SU-DHL-6 (cell line): ENCODE measurements at regions not wholly inside any gene's neighbourhood (a gene's known extent, or its start where the extent isn't known, plus 50 kb on each side); places are given as distances from the start of the nearest gene placed in this dataset.

ENCODE experiments used
- H2AFZ ChIP-seq: fragments of 200-600 bp; sonication (generic); 2 replicates; pipeline ENCODE4 v1.6.1; 2014; ENCODE audit warnings: low read depth, mild to moderate bottlenecking, moderate library complexity, mixed read lengths, antibody characterized with exemption, low read length; ENCODE audit not compliant: severe bottlenecking
- H3F3A ChIP-seq: fragments of 200-600 bp; shearing (Covaris generic); 2 replicates; pipeline ENCODE4 v1.6.0; 2016; ENCODE audit warnings: antibody characterized with exemption, mild to moderate bottlenecking; ENCODE audit not compliant: insufficient read depth
- H3K27ac ChIP-seq: fragments of 200-600 bp; sonication (generic); 2 replicates; pipeline ENCODE4 v1.5.1; 2016; ENCODE audit warnings: low read depth, mild to moderate bottlenecking, low read length, moderate library complexity, mixed read lengths
- H3K27me3 ChIP-seq: fragments of 200-600 bp; sonication (generic), shearing (Covaris generic); 2 replicates; pipeline ENCODE4 v1.6.0; 2014; ENCODE audit warnings: mild to moderate bottlenecking, low read length
- H3K36me3 ChIP-seq: fragments of 200-600 bp; sonication (generic); 2 replicates; pipeline ENCODE4 v1.6.1; 2014; ENCODE audit warnings: mild to moderate bottlenecking, low read length, mixed read lengths
- H3K4me2 ChIP-seq: fragments of 300-600, 200-600 bp; shearing (Covaris generic), sonication (generic); 2 replicates; pipeline ENCODE4 v1.6.0; 2014; ENCODE audit warnings: low read length, low read depth, mild to moderate bottlenecking; ENCODE audit not compliant: poor library complexity, severe bottlenecking
- H3K4me3 ChIP-seq: fragments of 200-600 bp; sonication (generic); 2 replicates; pipeline ENCODE4 v1.5.1; 2014; ENCODE audit warnings: antibody characterized with exemption, low read length, mild to moderate bottlenecking, mixed read lengths; ENCODE audit not compliant: insufficient read depth, poor library complexity, severe bottlenecking
- H3K79me2 ChIP-seq: fragments of 200-600 bp; sonication (generic); 2 replicates; pipeline ENCODE4 v1.6.1; 2014; ENCODE audit warnings: mild to moderate bottlenecking, low read length, moderate library complexity; ENCODE audit not compliant: insufficient read depth
- H3K9ac ChIP-seq: fragments of 200-600 bp; sonication (generic); 2 replicates; pipeline ENCODE4 v1.7.0; 2014; ENCODE audit warnings: mild to moderate bottlenecking, low read length
- H3K9me2 ChIP-seq: fragments of 200-600 bp; sonication (generic); replicated peaks from 2 replicates; pipeline ENCODE4 v1.6.1; 2014; ENCODE audit warnings: low read length; ENCODE audit not compliant: insufficient read depth
- H3K9me3 ChIP-seq: fragments of 200-600 bp; sonication (generic); 2 replicates; pipeline ENCODE4 v1.6.1; 2014; ENCODE audit warnings: low read length, mixed read lengths; ENCODE audit not compliant: insufficient read depth
- H4K20me1 ChIP-seq: fragments of 200-600 bp; sonication (generic); 2 replicates; pipeline ENCODE4 v1.6.1; 2014; ENCODE audit warnings: low read depth, mild to moderate bottlenecking, antibody characterized with exemption, low read length, moderate library complexity, mixed read lengths
- EZH2phosphoT487 ChIP-seq: fragments of 200-600 bp; sonication (generic), shearing (Covaris generic); conservative IDR thresholded peaks from 2 replicates; pipeline ENCODE4 v1.6.1; 2018; ENCODE audit warnings: mild to moderate bottlenecking, antibody characterized with exemption, low read length, moderate library complexity, mixed read lengths
- TF ChIP-seq, protein P1 (sequence below): fragments of 200-600 bp; sonication (generic); IDR thresholded peaks from one replicate; pipeline ENCODE4 v1.5.1; 2017; ENCODE audit warnings: antibody characterized with exemption, mild to moderate bottlenecking, low read length, moderate library complexity; ENCODE audit not compliant: insufficient read depth, poor library complexity, severe bottlenecking

DNA sequence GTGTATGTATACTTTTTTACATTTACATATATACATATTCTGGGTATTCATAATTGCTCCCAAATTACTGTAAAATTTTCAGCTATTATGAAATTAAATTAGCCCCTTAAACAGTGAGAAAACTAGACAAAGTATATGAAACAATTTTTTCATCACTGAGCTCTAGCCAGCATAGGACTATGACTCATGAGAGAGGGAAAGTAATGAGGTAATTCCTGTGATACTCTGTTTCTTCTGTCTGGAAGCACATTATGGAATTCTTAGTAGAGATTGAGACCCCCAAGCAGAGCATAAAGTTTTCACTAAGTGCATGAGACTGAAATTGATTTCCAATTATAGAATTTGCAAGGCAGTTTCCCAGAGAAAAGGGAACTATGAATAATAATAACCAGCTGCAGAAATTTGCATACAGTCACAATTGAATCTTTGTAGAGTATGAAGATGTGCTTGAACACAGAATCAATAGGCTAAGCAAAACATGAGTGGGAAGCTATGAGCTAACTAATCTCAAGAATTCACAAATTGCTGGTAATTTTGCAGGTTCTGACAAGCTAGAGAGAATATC lies 779.3 kb downstream of the ARAP2 start:
- no peaks in the 10 kb centered on the region for H3F3A ChIP-seq
- H3K36me3 ChIP-seq = no peaks in the 10 kb centered on the region
- no peak for TF ChIP-seq EZH2phosphoT487
- TF ChIP-seq, protein P1, sequence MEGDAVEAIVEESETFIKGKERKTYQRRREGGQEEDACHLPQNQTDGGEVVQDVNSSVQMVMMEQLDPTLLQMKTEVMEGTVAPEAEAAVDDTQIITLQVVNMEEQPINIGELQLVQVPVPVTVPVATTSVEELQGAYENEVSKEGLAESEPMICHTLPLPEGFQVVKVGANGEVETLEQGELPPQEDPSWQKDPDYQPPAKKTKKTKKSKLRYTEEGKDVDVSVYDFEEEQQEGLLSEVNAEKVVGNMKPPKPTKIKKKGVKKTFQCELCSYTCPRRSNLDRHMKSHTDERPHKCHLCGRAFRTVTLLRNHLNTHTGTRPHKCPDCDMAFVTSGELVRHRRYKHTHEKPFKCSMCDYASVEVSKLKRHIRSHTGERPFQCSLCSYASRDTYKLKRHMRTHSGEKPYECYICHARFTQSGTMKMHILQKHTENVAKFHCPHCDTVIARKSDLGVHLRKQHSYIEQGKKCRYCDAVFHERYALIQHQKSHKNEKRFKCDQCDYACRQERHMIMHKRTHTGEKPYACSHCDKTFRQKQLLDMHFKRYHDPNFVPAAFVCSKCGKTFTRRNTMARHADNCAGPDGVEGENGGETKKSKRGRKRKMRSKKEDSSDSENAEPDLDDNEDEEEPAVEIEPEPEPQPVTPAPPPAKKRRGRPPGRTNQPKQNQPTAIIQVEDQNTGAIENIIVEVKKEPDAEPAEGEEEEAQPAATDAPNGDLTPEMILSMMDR = no peak
- H2AFZ ChIP-seq = peak overlapping the region; percentile 38
- H3K4me2 ChIP-seq = no peak overlapping the region
- H3K9me3 ChIP-seq = no peaks in the 10 kb centered on the region
- no peak overlapping the region for H3K9ac ChIP-seq
- no peaks in the 10 kb centered on the region for H3K9me2 ChIP-seq
- no peaks in the 10 kb centered on the region for H4K20me1 ChIP-seq
- no peak overlapping the region for H3K4me3 ChIP-seq
- no peaks in the 10 kb centered on the region for H3K79me2 ChIP-seq
- H3K27me3 ChIP-seq = no peaks in the 10 kb centered on the region
- H3K27ac ChIP-seq = no peak overlapping the region

DNA sequence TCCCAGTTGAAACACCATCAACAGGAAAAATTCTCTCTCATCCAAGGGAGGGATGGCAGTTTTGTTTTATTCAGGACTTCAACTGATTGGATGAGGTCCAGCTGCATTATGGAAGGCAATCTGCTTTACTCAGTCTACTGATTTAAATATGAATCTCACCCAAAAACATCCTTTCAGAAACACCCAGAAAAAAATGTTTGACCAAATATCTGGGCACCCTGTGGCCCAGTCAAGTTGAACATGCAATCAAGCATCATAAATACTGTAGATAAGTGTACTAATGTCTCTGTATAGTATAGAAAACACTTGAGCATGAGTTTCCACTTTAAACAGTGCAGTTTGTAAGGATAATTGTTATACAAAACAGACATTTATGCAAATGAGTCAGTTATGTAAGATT lies 753.2 kb downstream of the ARAP2 start:
- Histone ChIP-seq H3K4me2 (no peak overlapping the region), H2AFZ (no peak overlapping the region), H3K4me3 (no peak overlapping the region), H3K27me3 (no peaks in the 10 kb centered on the region), H3K79me2 (no peaks in the 10 kb centered on the region), H3K36me3 (no peaks in the 10 kb centered on the region), H3K9me3 (no peaks in the 10 kb centered on the region), H3F3A (no peaks in the 10 kb centered on the region), H3K9ac (no peak overlapping the region), H4K20me1 (no peaks in the 10 kb centered on the region), H3K27ac (no peak overlapping the region), H3K9me2 (no peaks in the 10 kb centered on the region)
- TF ChIP-seq EZH2phosphoT487 = no peak
- TF ChIP-seq, protein P1 = no peak

DNA sequence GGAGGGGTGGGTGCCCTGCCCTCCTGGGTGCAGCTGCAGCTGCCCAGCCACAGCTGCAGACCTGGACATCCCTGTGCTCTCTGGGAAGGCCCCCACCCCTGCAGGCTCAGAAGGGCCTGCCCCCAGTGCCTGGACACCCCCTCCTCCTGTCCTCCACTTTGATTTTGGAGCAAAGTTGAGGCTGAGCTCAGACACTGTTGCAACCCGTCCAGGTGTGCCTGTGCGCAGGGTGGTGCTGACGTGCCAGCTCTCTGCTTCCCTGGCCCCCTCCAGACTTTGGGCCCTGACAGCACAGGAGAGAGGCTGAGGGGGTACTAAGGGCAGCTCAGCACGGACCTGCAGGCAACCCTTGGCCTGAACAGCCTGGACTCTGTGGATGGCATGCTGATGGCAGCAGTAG lies 750.3 kb downstream of the ARAP2 start:
- H2AFZ ChIP-seq = no peak overlapping the region
- no peak for TF ChIP-seq EZH2phosphoT487
- TF ChIP-seq, protein P1 = no peak
- H3F3A ChIP-seq = no peaks in the 10 kb centered on the region
- H3K9ac ChIP-seq = no peak overlapping the region
- H3K36me3 ChIP-seq = no peaks in the 10 kb centered on the region
- no peaks in the 10 kb centered on the region for H3K9me3 ChIP-seq
- no peaks in the 10 kb centered on the region for H3K9me2 ChIP-seq
- no peaks in the 10 kb centered on the region for H3K79me2 ChIP-seq
- H3K4me2 ChIP-seq = no peak overlapping the region
- H3K27me3 ChIP-seq = no peaks in the 10 kb centered on the region
- no peaks in the 10 kb centered on the region for H4K20me1 ChIP-seq
- no peak overlapping the region for H3K27ac ChIP-seq
- no peak overlapping the region for H3K4me3 ChIP-seq
